GM20431 (cell line): ENCODE measurements at regions not wholly inside any gene's neighbourhood (a gene's known extent, or its start where the extent isn't known, plus 50 kb on each side); places are given as distances from the start of the nearest gene placed in this dataset.
"Not testable (repeated sequence)": the region's sequence is repeated elsewhere in the genome, so short reads cannot be mapped to it uniquely, and the experiment has no call there.

Source experiments
- in situ Hi-C: fragments of 300-500 bp; cut with MseI, MboI; formaldehyde crosslinking; loops from one replicate; pipeline ENCODE4 v1.15.0; 2020; ENCODE audit warnings: low sequenced_read_pairs; ENCODE audit not compliant: unreplicated experiment

DNA sequence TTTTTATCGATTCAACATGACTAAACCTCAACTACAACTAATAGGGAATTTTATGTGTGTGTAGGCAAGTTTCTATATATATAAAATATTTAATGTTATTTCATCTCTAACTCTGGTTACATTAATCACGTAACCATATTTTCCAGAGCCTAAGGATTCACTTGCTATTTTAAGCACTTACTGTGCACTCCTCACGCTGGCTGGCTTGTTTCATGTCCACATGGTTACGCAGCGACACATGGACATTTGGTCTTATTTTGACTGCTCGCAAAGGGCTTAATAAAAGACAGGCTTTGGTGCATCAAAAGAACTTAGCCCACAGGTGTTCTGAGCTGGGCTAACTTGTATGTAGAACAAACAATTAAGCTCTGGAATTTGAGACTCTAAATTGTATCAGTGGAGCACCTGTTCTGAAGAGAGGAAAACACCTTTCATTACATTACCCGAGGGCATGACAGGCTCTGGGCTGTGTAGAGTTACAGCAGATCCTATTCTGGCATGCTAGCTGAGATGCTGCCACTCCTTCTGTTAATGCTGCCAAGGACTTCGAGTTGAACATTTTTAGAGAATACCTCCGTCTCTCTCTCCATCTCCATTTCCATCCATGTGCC lies 130.0 kb upstream of the NR2F2 start:
- in situ Hi-C loops, result no loop called here

DNA sequence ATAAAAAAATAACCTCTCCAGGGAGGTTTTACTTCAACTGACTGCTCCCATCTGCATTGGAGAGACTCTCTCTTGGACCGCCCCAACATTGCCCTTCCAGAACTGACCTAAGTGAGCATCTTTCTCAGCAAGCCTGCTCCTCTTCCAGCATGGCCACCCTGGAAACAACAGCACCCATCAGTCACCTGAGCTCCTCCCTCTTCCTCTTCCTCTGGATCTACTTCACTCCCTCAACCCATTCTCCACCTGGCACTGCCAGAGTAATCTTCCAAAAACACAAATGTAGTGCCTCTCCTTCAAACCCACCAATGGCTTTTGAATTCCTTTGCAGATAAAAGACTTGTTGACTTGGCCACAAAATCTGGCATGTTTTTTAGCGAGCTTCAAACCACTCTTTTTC lies 128.8 kb upstream of the NR2F2 start:
- in situ Hi-C loops, result no loop called here

DNA sequence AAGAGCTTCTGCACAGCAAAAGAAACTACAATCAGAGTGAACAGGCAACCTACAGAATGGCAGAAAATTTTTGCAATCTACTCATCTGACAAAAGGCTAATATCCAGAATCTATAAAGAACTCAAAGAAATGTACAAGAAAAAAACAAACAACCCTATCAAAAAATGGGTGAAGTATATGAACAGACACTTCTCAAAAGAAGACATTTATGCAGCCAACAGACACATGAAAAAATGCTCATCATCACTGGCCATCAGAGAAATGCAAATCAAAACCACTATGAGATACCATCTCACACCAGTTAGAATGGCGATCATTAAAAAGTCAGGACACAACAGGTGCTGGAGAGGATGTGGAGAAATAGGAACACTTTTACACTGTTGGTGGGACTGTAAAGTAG lies 124.9 kb upstream of the NR2F2 start:
- in situ Hi-C loops, result not testable (repeated sequence)

DNA sequence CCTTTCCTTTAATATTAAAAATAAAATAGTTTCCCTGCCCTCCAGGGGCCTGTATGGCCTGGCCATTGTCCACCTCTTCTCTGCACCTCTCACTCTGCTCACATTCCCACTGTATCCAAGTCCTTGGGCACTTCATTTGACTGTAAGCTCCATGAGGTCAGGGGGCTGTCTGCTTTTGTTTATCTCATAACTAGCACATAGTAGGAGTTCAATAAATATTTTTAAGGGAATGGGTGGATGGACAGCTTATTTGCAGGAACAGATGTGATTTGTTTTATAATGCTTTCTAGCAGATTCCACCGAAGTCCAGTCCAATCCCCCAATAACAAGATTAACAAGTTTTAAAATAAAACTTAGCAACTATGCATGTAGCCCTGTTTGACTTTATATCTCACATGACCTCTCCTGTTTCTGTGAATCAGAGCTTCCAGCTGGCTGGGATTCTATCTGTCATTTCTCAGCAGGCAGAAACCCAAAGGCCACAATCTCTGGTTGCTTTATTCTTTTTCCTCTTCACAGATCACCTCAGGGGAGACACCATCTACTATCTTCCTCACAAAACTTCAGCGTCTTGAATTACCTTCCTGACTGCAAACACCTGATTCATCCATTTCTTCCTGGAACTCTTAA lies 123.0 kb upstream of the NR2F2 start:
- in situ Hi-C loops, result no loop called here

DNA sequence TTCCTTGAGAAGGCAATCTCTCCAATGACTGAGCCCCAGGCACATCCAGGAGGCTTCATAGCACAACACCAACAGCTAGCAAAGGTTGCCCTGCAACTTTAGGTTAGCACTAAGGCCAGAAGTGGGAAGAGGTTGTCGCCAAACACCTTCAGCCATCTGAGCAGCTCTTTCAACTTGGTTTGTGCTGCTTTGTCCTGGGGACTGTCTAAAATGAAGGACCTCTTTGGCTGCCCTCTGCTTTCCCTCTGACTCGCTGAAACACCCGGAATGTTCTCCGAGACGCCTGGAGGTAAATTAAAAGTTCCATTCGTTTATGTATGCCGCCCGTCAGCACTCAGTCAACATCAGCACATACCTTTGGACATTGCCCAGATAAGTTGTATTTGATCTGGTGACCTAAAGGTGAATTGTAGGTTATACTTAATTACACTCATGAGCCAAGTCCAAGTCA lies 121.2 kb upstream of the NR2F2 start:
- in situ Hi-C loops, result no loop called here

DNA sequence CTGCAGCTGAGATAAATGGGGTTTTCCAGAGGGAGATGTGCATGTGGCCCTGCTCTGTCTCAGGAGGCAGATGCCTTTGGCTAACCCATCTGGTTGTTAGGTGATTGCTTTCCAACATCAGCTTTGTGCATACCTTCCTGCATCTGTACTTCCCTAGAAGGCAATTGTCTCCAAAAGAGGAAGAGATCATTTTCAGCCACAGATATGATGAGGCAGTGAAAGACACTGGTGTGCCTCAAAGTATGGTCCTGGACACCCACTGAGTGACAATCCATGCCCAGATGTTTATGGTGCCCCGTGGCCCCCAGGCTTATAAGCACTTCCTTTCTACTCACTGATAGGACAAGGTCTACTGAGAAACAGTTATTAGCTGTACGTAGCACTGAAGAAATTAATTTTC lies 117.5 kb upstream of the NR2F2 start:
- in situ Hi-C loops, result no loop called here

DNA sequence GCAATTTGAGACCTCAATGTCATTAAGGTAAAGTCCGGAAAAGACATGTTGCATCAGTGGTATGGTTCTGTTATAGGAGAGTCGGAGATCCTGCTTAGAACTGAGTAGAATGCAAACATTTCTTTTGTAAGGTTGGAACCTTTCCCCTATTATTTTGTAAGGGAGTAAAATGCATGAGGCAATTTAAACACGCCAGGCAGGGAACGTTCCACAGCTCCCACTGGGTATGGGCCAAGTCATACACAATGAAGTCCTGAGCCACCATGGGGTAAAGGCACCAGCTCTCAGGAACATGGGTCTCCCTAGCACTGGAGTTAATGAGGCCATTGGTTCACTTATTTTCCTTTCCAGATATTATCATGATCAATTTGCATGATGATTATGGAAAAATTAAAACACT lies 116.6 kb upstream of the NR2F2 start:
- in situ Hi-C loops, result no loop called here

DNA sequence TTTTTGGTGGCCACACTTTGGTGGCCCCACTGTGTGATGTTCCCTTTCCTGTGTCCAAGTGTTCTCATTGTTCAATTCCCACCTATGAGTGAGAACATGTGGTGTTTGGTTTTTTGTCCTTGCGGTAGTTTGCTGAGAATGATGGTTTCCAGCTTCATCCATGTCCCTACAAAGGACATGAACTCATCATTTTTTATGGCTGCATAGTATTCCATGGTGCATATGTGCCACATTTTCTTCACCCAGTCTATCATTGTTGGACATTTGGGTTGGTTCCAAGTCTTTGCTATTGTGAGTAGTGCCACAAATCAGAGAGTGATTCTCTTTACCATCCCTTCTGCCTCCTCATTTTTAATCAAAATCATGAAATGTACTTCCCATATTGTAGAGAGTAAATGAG lies 114.0 kb upstream of the NR2F2 start:
- in situ Hi-C loops, result not testable (repeated sequence)

DNA sequence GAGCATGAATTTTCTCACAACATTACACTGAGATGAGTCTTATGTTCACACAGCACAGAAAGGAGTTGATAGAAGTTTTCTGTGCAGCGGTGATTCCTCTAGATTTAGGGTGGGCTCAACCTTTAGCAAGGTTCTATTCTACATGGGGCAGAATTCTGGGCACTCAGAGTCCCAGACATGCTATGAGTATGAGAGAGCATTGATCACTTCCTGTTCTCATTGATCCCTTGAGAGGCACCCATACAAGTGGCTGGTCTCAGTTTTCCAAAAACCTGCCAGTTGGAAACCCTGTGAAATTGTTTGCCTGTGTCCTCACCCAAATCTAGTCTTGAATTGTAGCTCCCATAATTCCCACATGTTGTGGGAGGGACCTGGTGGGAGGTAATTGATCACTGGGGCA lies 112.5 kb upstream of the NR2F2 start:
- in situ Hi-C loops, result no loop called here

DNA sequence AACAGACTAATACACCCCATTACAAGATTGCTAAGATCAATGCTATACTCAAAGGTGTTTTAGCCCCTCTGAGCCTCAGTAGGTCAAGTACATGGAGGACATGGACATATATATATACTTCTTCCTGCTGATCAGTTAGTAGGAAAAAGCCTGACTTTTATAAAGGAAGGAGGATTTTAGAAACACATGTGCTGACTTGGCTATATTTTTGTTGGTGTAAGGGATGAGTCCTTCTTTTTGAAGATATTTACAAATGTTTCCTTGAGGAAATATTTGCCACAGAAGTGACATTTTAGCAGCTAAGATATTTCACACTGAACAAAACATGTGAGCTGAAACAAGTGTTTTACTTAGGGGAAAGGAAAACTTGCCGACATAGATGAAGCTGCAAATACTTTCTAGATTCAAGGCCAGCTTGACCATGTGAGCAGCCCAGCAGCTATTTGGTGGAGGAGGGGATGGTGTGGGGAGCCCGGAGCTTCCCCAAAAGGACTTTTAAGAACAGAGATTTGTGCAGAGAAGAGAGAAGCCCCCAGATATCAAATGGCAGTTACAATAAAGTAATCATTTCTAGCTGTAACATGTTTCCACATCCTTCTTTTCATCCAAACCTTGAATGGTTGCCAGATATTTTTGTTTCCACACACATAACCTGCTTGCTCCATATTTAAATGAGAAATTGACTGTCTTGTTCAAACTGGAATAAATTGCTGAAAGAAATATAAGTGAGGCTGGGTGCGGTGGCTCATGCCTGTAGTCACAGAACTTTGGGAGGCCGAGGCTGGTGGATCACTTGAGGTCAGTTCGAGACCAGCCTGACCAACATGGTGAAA lies 111.7 kb upstream of the NR2F2 start:
- in situ Hi-C loops, result no loop called here

DNA sequence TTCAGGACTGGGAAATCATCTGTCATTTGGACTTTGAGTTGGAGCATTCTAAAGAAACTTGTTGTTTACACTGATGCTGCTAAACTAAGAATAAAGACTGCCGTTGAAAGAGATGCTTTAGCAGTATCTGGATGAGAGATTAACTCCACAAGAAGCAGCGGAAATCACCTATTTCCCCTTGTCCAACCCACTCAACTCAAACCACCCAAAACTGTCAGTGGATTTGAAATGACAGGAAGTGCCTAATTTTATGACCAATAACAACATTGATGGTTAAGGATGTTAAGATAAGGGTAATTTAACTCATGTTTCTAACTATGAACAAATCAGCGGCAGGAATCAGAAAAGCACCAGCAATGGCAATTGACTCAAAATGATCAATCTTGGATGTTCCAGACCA lies 110.8 kb upstream of the NR2F2 start:
- in situ Hi-C loops, result no loop called here

DNA sequence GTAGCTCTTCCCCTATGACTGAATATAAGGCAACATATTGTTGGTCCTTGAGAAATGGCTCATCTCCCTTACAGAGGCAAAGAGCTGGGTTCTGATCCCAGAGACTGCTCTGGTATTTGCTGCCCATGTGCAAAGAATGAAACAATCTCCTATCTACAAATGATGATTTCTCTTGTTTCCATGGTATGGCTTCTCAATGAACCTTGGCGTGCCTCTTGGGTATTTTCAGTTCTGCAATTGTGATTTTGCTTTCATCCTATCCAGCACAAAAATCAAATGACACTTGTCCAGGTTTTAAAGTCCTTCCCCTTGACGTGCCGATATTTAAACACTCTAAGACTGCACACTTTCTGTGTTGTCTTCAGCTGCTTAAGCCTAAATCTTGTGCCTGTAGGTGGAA lies 109.8 kb upstream of the NR2F2 start:
- in situ Hi-C loops, result no loop called here

DNA sequence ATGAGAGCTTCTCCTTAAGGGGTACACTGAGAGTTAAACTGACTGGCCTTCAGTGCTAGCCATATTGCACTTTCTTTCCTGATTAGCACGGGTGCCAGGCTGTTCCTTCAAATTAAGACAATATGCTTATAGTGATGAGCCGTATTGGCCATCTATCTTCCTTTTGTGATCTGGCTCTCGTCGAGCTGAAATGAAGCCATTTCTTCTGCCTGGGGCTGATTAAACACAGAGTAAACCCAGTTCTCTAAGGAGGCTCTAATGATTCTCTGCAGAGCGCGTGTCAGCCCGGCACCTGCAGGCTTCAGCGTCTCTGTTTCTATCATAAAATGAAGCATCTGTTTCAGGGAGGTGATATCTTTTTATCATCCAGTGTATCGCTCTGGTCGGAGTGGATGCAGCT lies 107.5 kb upstream of the NR2F2 start:
- in situ Hi-C loops, result no loop called here

DNA sequence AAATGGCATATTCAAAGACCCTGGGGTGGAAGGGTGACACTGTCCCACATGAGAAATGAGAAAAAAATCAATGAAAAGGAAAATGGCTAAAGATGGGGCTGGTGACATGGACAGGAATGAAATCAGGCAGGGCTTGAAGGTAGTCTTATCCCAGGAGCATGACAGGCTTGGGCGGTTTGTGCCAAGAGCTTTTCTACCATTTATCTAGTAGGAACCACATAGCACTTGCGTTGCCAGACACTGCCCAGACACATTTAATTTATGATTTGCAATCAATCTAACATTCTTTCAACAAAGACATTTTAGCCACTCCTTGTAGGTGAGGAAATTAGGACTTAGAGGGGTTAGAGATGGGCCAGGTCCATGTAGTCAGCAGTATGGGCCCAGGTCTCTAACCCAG lies 106.6 kb upstream of the NR2F2 start:
- in situ Hi-C loops, result no loop called here

DNA sequence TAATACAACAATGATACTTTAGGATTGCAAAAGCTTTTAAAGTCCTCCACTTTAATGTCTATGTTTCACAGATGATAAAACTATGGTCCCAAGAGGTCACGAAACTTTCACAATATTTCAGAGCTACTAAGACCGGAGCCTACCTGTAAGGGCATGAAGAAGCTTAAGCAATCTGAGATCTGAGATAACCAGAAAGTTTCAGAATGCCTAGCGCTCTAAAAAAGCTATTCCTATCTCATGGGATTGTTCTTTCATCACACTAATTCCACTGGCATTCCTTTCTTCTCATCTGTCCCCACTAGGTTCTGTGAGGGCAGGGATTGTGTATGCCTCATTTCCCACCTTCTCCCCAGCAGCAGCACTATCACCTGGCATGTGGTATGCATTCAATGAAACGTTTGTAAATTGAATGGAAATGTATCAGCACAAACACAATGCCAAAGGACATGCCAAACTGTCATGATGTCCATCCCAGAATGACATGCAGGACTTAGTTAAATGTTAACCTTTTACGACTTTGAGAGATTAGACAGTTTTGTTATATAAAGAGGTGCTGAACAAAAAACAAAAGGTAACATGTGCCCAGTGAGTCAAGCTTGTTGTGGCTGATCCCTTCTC lies 104.7 kb upstream of the NR2F2 start:
- in situ Hi-C loops, result no loop called here

DNA sequence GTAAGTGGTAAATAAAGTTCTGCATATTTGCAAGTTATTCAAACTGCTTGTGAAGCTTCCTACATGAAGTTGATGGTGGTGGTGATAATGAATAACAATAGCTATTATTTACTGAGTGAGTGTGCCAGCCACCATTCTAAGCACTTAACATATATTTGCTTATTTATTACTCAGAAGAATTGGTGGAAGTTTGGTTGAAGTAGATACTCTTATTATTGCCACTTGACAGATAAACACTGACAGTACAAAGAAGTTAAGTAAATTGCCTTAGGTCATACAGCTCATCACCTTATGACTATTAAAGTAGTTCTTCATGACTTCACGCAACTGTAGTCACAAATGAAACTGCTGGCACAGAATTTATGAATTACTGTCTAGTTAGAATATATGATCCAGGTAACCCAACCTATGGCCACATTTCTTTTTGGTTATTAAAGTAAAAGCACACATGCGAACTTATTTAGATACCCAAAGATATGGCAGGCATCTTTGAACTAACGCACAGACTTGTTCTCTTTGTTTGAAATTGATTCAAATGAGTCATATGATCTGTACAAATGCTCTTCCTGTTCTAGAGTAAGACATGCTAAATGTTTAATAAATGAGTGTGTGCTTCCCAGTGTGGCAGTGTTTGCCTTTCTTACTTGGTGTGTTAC lies 99.8 kb upstream of the NR2F2 start:
- in situ Hi-C loops, result no loop called here

DNA sequence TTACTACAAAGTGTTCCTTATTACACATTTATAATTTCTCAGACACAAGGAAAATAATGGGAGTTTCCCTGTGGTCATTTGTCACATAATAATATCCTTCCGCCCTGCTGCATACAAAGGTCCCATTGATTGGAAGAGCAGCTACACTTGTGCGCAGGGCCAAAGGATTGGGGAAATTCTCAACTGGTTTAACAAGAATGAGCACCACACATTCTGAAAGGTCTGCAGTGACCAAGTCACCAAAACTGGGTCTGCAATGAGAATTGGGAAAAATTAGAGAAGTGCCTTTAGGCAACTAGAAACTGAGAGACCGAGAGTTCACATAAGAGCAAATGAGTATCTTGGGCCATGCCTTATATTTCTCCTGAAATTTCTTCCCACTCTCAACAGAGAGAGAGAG lies 98.2 kb upstream of the NR2F2 start:
- in situ Hi-C loops, result no loop called here

DNA sequence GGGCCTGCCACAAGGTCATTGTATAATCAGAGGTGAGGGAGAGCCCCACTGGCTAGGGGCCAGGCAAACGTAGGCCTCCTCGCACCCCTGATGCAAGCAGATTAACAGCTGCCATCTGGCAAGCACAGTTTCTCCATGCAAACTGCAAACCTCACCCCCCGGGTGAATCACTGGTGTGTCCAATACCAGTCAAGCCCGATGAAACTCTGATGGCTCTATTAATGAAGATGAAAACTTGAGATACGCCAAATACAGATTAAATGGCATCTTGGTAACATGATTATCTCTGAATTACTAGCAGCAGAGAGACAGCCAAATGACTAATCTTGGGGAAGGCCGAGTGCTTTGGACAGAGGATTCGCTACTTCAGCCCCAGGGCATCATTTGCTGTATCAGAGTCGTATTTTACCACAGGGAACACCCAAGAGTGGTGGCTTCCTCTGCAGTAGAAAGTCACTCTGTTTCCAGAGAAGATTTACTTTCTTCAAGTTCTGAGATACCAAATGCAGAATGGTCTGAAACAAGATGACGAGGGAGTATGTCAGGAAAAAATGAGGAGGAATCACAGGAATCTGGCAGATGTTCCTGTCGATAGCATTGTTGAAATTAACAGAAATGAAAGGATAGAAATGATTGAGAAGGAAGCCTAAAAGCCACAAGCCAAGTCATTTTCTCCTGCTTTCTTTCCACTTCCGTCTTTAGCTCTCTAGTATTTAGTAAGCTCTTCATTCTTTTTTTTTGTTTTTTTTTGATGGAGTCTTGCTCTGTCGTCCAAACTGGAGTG lies 96.2 kb upstream of the NR2F2 start:
- in situ Hi-C loops, result no loop called here

DNA sequence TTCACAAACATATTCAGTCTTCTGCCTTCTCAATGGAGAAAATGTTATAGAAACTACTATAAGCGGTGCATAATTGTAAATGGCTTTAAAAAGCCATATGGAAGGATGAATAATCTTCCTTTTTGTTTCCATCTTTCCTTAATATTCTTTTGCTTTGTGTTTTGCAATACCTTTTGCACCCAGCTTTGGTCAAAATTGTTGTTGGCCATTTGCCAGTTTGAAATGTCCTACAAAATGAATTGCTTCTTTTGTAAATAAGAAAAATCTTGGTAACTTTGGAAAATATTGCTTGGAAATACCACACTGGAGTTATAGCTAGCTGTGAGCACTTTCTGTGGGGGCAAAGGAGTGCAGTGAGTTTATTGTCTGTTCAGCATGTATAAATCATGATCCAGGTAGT lies 93.5 kb upstream of the NR2F2 start:
- in situ Hi-C loops, result no loop called here

DNA sequence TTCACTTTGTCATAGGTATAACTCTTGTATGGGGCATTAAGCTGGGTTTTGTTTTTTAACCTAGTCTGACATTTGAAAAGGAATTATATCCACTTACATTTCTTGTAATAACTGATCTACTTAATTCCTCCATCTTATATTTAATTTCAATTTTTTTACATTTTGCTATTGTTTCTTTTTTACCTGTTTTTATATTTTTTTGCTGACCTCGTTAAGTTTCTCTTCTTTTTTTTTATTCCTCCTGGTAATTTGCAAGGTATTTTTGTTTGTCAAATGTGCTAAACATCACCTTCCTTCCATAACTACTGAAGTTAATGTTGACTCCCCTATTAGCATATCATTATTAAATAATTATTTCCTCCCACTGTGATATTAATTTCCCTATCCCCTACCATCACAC lies 87.7 kb upstream of the NR2F2 start:
- in situ Hi-C loops, result no loop called here
